H54 (cell line): ENCODE measurements at regions not wholly inside any gene's neighbourhood (a gene's known extent, or its start where the extent isn't known, plus 50 kb on each side); places are given as distances from the start of the nearest gene placed in this dataset.
"Not testable (repeated sequence)": the region's sequence is repeated elsewhere in the genome, so short reads cannot be mapped to it uniquely, and the experiment has no call there.

Source experiments
- DNase-seq: peaks from one replicate; pipeline ENCODE4 v3.0.0; 2011; ENCODE audit warnings: low spot score, mixed read lengths; ENCODE audit not compliant: insufficient read length
- FAIRE-seq: peaks from 3 replicates; lab custom pipeline; 2011; peaks lifted over from hg19 to GRCh38; lab: Jason Lieb, UNC
- POLR2A ChIP-seq: IDR thresholded peaks from 2 replicates; pipeline ENCODE4 v1.6.1; 2011; ENCODE audit warnings: low read depth, mild to moderate bottlenecking, low read length

GRCh38 chr2:48187503-48187902, 127.0 kb upstream of the FOXN2 start:
- no peak for TF ChIP-seq POLR2A
- FAIRE-seq (no peak), DNase-seq (no peak)

- no peak for FAIRE-seq
- no peak for DNase-seq
- no peak for TF ChIP-seq POLR2A
Observed at GRCh38 chr2:48189552-48190228, 124.8 kb upstream of the FOXN2 start.

GRCh38 chr2:48190230-48190629, 124.3 kb upstream of the FOXN2 start:
- FAIRE-seq (no peak), DNase-seq (no peak)
- TF ChIP-seq POLR2A: no peak

GRCh38 chr2:48194641-48195040, 119.8 kb upstream of the FOXN2 start:
- FAIRE-seq (no peak), DNase-seq (no peak)
- no peak for TF ChIP-seq POLR2A

- no peak for DNase-seq
- no peak for TF ChIP-seq POLR2A
- FAIRE-seq: no peak
Observed at GRCh38 chr2:48195169-48195568, 119.3 kb upstream of the FOXN2 start.

GRCh38 chr2:48197618-48198017, 116.9 kb upstream of the FOXN2 start:
- FAIRE-seq: no peak
- no peak for DNase-seq
- no peak for TF ChIP-seq POLR2A

- FAIRE-seq (no peak), DNase-seq (no peak)
- no peak for TF ChIP-seq POLR2A
Observed at GRCh38 chr2:48198371-48198770, 116.1 kb upstream of the FOXN2 start.

- no peak for TF ChIP-seq POLR2A
- DNase-seq (no peak), FAIRE-seq (no peak)
Observed at GRCh38 chr2:48199070-48199469, 115.4 kb upstream of the FOXN2 start.

GRCh38 chr2:48200620-48201293, 113.7 kb upstream of the FOXN2 start:
- DNase-seq (no peak), FAIRE-seq (no peak)

GRCh38 chr2:48201435-48201834, 113.0 kb upstream of the FOXN2 start:
- DNase-seq, FAIRE-seq: not testable (repeated sequence)

More at GRCh38 chr2:48200620-48201293, 113.7 kb upstream of the FOXN2 start:
- no peak for TF ChIP-seq POLR2A

- DNase-seq (no peak), FAIRE-seq (no peak)
- no peak for TF ChIP-seq POLR2A
Observed at GRCh38 chr2:48202863-48203642, 111.4 kb upstream of the FOXN2 start.

GRCh38 chr2:48203668-48204067, 110.8 kb upstream of the FOXN2 start:
- DNase-seq: no peak
- no peak for FAIRE-seq
- TF ChIP-seq POLR2A: no peak

- TF ChIP-seq POLR2A: no peak
- DNase-seq: no peak
- FAIRE-seq: no peak
Observed at GRCh38 chr2:48204750-48205136, 109.7 kb upstream of the FOXN2 start.

- FAIRE-seq (no peak), DNase-seq (no peak)
- no peak for TF ChIP-seq POLR2A
Observed at GRCh38 chr2:48205137-48205798, 109.2 kb upstream of the FOXN2 start.

- not testable (repeated sequence) for DNase-seq, FAIRE-seq
Observed at GRCh38 chr2:48206056-48206656, 108.3 kb upstream of the FOXN2 start.
